Umbilical cord (tissue), 1 donor: ENCODE measurements at regions not wholly inside any gene's neighbourhood (a gene's known extent, or its start where the extent isn't known, plus 50 kb on each side); places are given as distances from the start of the nearest gene placed in this dataset.
A peak's percentile ranks its signal among the peaks of the same experiment; 100 is the strongest.

ENCODE experiments used
- DNase-seq: peaks from one replicate; pipeline ENCODE4 v3.0.0-alpha.2; 2015; ENCODE audit warnings: low spot score

- DNase-seq: no peak
Measured at GRCh38 chr14:87732562-87732961, 260.4 kb downstream of the GALC start.

- no peak for DNase-seq
Measured at GRCh38 chr14:87725318-87725717, 267.7 kb downstream of the GALC start.

GRCh38 chr14:87712396-87713090, 280.4 kb downstream of the GALC start:
- DNase-seq: peak; percentile 49

GRCh38 chr14:87705439-87705896, 287.5 kb downstream of the GALC start:
- no peak for DNase-seq

- no peak for DNase-seq
Measured at GRCh38 chr14:87698481-87698880, 294.5 kb downstream of the GALC start.

GRCh38 chr14:87696485-87696884, 296.5 kb downstream of the GALC start:
- DNase-seq: no peak

- peak; percentile 47 for DNase-seq
Measured at GRCh38 chr14:87691042-87691881, 301.7 kb downstream of the GALC start.

GRCh38 chr14:87690076-87690613, 302.8 kb downstream of the GALC start:
- no peak for DNase-seq

- DNase-seq: no peak
Measured at GRCh38 chr14:87688524-87688923, 304.5 kb downstream of the GALC start.

GRCh38 chr14:87687420-87687819, 305.6 kb downstream of the GALC start:
- DNase-seq: peak; percentile 53

GRCh38 chr14:87686746-87687145, 306.2 kb downstream of the GALC start:
- DNase-seq: no peak

GRCh38 chr14:87679866-87680265, 313.1 kb downstream of the GALC start:
- no peak for DNase-seq

GRCh38 chr14:87678624-87679023, 314.4 kb downstream of the GALC start:
- no peak for DNase-seq

- DNase-seq: no peak
Measured at GRCh38 chr14:87676814-87677437, 316.1 kb downstream of the GALC start.

GRCh38 chr14:87667659-87668058, 325.3 kb downstream of the GALC start:
- no peak for DNase-seq

- peak; percentile 47 for DNase-seq
Measured at GRCh38 chr14:87656315-87656714, 336.7 kb downstream of the GALC start.

GRCh38 chr14:87652278-87652677, 340.7 kb downstream of the GALC start:
- no peak for DNase-seq

- no peak for DNase-seq
Measured at GRCh38 chr14:87644689-87645088, 348.3 kb downstream of the GALC start.

- DNase-seq: peak; percentile 79
Measured at GRCh38 chr14:87643005-87643404, 350.0 kb downstream of the GALC start.

GRCh38 chr14:87640553-87640952, 352.4 kb downstream of the GALC start:
- no peak for DNase-seq

GRCh38 chr14:87638196-87638595, 354.8 kb downstream of the GALC start:
- DNase-seq: no peak

GRCh38 chr14:87635442-87635841, 357.5 kb downstream of the GALC start:
- no peak for DNase-seq
